Right lung (tissue), 2 donors: ENCODE measurements at regions not wholly inside any gene's neighbourhood (a gene's known extent, or its start where the extent isn't known, plus 50 kb on each side); places are given as distances from the start of the nearest gene placed in this dataset.
"Not testable (repeated sequence)": the region's sequence is repeated elsewhere in the genome, so short reads cannot be mapped to it uniquely, and the experiment has no call there.

Experiments
- DNase-seq, 2 donors: peaks; one replicate each; pipeline ENCODE4 v3.0.0-alpha.2; 2013

DNA sequence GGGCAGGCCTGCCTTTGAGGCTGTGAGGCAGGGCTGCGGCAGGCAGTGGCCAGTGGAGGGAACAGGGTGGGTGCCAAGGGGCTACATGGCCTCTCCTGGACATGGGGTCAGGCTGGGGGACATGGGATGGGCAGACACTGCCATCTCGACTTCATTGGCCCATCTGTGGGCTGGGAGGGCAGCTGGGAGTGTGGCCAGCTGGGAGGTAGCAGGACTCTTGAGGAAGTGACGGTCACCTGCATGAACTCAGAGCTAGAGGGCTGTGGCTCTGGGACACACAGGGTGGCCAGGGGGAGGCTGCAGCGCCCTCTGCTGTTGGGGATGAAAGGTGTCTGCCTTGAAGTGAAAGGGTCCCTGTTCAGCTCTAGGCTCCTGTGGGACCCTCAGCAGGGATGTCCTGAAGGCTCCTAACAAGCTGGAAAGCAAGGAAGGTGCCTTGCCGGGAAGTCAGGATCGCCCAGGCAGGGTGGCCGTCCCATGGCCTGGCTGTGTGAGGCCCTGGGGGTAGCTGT, 244.0 kb downstream of the ANKRD30B start:
- not testable (repeated sequence) for DNase-seq

DNA sequence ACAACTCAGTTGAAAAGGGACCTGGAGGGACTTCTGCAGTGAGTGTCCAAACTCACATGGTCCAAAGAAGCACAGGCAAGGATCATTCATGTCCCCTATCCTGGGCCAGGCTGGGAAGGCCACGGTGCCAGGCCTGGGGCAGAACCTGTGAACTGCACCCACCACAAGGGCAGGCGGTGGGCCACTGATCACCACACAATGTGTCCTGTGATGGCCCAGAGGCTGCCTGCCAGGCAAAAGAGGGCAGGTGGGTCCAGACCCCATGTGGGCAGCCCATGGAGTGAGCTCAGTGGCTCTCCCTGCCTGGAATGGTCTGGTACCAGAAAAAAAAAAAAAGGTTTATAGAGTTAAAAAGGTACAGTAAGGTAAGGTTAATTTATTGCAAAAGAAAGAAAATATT, 244.8 kb downstream of the ANKRD30B start:
- not testable (repeated sequence) for DNase-seq

DNA sequence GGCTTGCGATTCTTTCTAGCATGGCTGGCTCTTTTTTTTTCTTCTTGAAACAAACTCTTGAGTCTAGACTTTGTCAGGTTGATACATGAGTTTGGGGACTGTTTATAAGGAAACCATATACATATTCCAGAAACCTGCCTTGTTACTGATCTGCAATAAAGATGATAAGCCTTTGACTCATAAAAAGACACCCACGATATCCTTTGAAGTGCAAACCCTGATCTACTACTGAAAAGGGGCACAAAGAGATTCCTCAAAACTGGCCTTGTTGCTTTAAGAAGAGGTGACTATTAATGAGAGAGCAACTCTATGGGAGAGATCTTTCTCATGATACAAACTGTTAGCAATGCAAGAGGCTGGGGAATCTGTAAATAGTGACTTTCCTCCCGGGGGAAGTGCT, 247.1 kb downstream of the ANKRD30B start:
- DNase-seq: not testable (repeated sequence)

DNA sequence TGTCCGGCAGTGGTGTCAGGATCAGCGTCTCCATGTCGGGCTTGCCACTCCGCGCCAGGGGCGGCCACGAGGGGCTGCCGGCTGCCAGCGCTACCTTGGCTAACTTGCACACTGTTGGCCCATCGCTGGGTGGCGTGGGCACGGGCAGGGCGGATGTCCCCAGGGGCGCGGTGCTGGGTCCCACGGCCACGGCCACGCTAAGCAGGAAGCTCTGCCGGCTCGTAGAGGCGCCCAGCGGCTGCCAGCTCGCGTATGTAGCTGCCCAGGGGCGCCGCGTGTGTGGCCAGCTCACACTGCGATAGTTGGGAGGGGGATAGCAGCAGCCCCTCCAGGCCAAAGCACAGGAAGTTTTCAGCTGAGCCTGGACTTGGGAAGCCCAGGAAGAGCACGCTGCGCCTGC, 249.4 kb downstream of the ANKRD30B start:
- no peak for DNase-seq

DNA sequence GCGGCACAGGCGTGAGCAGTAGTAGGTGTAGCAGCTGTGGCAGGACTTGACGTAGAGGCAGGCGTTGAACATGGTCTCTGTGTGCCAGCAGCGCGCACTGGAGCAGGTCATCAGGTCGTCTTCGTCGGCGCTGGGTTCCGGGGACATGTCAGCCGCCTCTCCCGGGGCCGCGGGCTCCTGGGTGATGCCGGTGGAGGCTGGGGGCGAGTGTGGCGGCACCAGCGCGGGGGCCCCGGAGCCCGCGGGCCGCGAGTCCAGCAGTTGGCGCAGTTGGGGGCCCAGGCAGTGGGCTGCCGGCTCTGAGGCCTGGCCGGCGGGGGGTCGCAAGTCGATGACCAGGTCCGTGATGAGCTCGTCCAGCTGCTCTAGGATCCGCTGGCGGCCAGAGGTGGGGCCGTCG, 249.9 kb downstream of the ANKRD30B start:
- DNase-seq: not testable (repeated sequence)

DNA sequence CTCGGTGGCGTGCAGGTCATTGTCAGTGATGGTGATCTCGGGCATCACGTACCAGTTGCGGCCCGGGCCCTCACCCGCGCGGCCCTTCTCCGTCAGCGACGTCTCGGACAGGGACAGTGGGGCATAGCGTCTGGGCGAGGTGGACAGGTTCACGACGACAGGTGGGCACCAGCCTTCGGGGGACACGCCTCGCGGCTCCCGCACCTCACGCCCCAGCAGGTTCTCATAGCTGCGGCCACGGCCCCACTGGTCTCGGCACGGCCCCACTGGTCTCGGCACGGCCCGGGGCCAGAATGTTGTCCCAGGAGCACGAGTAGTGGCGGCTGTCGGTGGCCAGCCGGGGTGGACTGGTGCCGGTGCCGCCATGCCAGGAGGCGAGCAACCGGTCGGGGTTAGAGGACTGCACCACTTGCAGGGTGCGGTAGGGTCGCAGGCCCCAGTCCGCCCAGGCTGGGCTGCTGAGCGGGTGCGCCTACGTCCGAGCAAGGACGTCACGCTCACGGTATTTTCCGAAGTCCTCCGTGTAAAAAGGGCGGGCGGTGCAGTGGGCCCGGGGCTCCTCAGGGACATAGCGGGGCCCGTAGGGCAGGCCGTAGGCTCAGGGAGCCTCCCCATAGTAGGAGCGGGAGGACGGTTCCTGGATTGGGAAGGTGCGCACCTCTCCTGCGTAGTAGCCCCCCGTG, 250.5 kb downstream of the ANKRD30B start:
- DNase-seq: not testable (repeated sequence)

DNA sequence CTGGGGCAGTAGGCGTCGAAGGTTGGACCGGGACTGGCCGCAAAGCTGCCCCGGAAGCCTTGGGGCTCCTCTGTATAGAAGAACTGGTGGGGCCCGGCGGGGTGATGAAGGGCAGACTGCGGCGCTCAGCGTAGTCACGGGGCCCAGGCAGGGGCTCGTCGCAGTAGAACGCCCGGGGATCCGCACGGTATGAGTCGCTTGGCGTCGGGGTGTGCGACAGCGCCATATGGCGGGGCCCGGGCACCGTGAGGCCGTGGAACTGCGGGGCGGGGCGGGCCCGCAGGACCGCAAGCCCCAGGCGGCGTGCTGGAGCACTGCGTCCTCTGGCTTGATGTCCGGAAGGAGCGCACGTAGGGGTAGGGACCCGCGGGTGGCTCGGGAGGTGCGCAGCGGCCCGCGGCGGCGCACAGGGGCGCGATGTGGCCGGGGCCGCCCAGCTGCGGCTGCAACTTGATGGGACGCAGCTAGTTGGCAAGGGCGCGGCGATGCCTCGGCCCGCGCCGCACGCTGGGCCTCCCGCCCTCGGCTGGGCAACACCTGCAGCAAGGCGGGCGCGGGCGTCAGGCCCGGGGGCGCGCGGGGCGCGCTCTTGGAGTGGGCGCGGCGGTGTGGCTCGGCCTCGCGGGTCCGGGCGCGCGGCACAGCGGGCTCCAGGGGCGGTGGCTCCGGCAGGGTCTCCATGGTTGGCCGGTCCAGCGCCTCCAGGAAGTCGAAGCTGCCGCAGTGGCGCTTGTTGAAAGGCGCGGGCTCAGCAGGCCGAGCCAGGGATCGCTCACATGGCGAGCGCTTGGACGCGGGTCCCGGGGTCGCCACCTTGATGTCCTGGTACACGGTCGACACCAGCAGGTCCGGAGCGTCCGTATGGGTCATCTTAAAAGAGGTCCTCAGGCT, 251.4 kb downstream of the ANKRD30B start:
- DNase-seq: no peak

DNA sequence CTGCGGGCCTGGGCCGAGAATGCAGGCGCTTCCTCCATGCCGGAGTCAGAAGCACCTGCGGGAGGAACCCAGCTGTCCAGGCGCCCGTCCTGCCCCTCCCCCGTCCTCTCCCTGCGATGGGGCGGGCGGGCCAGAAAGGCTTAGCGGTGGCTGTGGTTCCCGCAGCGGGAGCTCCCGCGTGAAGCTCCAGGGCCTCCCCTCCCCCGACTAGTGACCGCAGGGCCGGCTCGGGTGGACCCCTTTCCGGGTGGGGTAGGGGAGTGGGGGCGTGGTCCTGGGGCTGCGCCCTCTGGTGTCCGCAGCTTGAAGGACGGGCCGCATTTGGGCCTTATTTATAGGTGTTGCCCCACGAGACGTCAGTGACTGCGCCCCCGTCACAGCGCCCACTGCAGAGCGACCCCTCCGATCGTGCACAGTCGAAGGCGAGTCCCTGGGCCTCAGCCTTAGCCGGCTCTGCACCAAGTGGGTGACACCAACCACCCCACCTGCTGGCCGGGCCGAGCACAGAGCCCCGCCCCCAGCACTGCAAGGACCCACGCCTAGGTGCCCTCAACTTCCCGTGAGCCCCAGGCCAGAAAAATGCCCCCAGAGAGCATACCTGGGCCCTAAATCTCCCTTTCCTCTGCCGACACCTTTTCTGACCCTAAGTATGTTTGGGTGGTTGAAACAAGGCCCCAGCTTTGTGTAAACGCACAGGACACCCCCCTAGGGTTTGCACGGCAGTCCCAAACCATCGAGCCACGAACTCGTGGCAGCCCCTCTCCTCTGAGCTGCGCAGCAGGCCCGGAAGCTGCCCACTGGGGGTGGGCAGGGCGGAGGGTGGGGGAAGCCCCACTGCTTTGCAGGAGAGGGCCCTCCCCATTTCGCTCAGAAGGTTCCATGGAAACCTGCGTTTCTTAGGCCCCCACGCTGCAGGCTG, 252.4 kb downstream of the ANKRD30B start:
- not testable (repeated sequence) for DNase-seq

DNA sequence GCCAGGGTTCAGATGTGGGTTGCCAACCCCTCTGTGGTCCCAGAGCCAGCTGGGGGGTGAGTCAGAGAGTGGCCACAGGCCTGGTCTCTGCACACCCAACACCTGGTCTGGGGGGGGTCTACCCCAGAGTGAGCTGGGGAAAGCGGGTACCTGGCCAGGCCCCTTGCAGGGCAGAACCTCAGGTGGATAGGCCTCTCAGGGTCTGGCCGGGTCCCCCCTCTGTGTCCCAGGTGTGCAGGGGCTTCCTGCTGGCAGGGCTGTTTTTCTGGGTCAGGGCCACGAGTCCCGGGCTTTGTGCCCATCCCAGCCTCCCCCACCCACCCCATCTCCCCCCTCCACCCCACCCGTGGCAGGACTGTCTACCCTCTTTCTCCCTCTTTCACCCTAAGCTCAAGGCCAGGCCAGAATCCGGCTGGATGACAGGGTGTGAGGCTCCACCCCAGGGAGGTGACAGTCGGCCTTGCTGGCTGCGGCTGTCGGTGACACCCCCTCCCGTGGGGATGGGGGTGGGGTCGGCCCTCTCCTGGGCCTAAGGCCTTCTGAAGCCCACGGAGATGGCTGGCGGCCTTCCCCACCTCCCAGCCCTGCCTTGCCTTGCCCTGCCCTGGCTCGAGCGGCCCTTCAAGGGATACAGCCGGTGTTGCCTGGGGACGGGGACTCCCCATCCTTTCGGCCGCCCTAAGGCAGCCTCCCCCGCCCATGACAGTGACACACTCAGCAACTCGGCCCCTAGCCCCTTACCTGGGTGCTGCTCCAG, 253.2 kb downstream of the ANKRD30B start:
- not testable (repeated sequence) for DNase-seq

DNA sequence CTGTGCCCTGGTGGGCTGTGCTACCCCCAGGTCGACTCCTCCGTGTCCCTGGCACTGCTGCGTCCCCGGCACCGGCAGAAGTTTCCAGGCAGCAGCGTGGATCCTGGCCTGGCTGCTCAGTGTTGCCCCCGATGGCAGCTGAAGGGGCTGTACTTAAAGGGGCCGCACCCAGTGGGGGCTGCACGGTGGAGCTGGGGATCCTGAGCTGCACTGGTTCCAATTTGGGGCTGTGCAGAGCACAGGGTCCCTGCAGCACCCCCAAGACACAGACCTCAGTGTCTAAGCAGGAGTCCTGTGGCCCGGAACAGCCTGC, 253.8 kb downstream of the ANKRD30B start:
- not testable (repeated sequence) for DNase-seq

DNA sequence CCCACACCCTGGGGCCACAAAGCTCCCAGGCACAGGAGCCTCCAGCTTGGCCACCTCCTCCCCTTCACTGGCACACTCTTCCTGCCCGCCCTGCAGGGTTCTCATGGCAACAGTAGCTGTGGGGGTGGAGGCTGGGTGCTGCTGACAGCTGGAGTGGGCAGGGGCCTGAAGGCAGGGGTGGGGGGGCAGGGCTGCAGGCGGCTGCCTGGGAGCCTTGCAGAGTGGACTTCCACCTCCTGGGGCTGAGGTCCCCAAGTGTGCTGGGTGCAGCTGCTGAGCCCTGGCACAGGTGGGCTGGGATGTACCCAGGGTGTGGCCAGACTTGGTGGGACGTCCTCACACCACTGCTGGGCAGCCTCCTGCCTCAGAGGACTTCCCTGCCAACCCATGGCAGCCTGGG, 254.8 kb downstream of the ANKRD30B start:
- not testable (repeated sequence) for DNase-seq

DNA sequence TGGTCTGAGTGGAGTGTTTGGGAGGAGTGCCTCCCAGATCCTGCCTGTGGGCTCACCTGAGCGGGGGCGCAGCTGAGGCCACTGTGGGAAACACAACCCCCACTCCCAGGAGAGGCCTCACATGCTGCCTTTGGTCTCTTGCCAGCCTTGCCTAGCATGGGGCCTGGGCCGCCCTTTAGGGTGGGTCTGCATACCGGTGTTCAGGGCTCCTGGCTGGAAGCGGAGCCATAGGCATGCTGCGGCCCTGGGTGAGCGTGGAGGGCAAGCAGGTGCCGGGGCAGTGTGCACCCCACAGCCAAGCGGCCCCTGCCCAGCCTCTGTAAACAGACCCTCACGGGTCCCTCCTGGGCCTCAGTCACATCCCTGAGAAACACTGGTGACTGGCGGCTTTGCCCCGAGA, 255.3 kb downstream of the ANKRD30B start:
- DNase-seq: not testable (repeated sequence)

DNA sequence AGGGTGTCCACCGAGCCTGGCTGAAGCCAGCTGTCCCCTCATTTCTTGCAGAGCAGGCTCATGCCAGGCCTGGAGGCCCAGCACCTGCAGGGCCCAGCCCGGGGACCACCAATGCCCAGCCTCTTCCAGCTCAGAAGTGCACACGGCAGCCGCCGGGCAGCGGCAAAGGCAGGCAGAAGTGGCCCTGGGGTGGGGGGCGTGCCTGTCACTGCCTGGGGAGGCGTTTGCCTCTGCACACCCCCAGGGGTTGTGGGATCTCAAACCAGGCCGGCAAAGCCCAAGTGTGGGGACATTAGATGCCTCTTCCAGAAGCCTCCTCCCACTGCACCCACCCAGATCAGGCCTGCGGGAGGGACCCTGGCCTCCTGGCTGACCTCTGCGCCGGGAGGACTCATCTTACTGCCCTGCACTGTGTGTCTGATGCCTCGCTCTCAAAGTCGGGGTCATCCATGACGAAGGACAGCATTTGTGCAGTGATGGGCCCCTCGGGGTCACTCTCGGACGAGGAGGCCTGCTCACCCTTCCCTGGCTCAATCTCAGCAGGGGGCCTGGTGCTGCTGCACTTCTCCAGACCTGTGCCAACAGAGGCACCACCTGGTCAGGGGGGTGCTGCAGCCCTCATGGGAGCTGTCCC, 255.8 kb downstream of the ANKRD30B start:
- DNase-seq: not testable (repeated sequence)

DNA sequence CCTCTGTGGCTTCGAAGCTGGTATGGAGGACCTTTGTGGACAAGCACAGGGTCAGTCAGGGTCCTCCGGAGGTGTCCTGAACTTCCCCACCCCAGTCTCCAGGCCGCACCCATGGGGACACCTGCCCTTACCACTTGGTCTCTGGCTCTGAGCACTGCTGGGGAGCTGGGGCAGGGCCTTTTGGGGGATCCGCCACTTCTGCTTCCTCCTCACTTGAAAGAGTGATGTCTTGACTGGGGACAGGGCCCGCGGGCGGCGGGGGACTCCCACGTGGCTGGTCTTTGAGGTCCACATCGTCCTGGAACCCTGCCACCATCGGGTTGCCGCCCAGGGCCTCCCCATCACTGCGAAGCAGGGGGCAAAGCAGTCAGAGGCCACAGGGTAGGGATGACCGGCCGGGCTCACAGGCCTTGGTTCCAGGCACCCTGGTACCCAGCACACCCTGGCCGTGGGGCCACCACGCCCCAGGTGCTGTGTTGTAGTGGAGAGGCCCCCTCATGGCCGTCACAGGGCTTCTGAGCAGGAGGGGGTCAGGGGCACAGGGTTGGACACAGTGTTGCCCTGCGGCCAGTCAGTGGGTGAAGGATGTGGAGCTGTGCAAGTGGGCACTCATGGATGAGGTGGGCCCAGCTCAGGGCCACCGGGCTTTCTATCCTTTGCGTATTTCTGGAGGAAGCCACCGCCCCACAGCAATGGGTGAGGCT, 256.4 kb downstream of the ANKRD30B start:
- not testable (repeated sequence) for DNase-seq

DNA sequence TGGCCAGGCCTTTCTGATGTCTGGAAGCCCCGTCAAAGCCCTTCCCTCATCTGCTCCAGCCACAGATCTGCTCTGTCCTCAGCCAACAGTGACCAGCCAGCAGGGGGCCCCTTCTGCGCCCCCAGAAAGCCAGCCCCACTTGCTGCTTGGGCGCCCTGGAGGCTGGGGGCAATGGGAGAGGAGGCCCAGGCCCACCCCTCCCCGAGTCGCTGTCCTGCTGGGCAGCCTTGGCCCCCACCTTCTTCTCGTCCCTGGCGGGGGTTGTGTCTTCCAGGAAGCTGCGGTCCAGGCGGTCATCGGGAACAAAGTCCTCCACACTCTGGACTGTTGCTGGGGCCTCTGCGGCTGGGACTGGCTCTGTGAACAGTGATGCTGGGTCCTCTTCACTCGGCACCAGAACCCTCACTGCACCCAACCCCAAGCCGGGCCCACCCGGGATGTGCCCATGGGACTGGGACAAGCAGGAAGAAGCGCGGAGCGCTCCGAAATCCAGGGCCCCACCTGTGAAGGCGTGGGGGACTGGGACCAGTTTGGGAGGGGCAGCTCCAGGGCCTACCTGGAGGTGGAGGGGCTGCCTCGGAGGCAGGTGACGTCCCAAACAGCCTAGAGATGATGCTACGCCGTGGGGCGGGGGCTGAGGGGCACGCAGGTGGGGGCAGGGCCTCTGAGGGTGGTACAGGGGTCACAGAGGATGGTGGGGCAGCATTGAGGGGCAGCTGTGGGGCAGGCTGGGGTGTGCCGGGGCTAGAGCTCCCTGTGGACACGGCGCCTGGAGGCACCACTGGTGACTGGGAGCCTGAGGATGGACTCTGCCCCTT, 257.6 kb downstream of the ANKRD30B start:
- no peak for DNase-seq

DNA sequence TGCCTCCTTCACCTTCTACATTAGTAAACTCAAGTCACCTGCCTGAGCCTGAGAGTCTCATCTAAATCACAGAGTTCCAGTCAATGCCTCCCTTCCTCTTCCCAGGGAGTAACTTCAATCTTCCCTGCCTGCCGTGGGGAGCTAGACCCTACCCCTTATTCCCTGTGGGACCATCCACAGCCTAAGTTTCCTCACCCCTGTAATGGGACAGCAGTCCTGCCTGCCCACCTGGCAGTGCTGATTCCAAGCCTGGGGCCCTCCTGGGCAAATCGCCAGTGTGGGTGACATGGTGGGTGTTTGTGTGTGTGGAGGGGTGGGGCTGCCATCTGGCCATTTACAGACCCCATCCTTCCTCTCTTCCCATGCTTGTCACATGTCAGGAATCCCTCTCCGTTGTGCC, 258.6 kb downstream of the ANKRD30B start:
- not testable (repeated sequence) for DNase-seq

DNA sequence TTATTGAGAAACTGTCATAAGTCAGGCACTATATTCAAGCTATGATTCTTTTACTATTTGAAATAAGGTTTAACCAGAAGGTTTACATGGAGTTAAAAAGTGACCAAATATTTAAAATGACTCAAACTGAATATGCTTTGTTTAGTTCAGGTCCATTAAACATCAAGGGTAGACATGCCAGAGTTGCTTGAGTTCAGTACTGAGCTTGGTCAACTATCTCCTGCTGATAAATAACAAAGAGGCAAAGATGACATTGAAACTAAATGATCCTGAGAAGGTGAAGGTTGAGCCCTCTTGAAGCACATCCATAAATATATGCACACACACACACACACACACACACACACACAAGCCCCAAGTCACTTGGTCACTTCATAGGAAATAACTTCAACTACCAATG, 278.1 kb downstream of the ANKRD30B start:
- not testable (repeated sequence) for DNase-seq

DNA sequence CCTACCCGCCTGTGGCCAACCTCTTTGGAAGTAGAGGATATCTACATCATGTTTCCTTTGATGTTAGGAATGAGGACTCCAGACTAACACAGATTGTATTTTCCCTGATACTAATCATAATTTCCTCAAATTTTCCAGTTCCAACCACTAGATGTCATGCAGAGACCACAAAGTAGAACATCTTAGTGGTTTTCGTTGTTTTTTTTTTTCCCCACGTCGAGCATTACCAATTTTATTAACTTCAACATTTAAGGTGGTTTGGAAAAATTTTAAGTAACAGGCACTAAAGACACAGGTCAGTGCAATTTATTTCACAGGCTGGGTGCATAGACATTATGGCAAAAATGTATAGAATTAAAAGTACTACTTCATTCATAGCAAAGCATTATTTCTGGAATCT, 280.1 kb downstream of the ANKRD30B start:
- DNase-seq: not testable (repeated sequence)

DNA sequence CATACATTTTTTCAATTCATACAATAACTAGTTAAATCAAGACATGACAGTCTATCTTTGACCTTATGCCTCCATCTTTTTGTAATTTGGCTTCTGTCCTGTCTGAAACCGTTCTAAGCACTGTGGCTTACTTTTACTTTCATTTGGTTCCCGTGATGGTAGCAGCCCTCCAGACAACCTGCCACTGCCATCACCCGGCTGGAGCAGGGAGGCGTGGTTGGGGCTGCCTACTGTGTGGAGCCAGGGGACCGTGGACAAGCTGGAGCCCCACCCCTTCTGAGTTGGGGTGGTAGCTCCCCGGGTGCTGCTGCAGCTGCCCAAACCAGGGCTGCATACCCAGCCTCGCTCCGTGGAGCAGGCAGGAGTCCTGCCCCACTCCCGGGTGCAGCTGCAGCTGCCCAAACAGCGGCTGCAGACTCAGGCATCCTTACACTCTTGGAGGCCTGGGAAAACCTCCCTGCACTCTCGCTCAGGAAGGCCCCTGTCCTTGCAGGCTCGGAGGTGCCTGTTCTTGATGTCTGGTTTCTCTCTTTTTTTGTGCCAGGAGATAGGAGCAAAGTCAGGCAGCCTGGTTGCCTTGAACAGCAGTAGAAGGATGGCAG, 312.4 kb downstream of the ANKRD30B start:
- not testable (repeated sequence) for DNase-seq
